ENCODE measurements at regions not wholly inside any gene's neighbourhood (a gene's known extent, or its start where the extent isn't known, plus 50 kb on each side); places are given as distances from the start of the nearest gene placed in this dataset.

- ChIA-PET CTCF (no interaction called here), POLR2A (no interaction called here)
- Mint-ChIP-seq H3K27ac (no peak overlapping the region), H3K27me3 (no peaks in the 10 kb centered on the region), H3K36me3 (ENCODE audit: low read depth) (no peaks in the 10 kb centered on the region), H3K4me3 (no peak overlapping the region), H3K4me1 (ENCODE audit: low read depth) (no peaks in the 10 kb centered on the region), H3K9me3 (no peaks in the 10 kb centered on the region)
- TF ChIP-seq, protein P1, sequence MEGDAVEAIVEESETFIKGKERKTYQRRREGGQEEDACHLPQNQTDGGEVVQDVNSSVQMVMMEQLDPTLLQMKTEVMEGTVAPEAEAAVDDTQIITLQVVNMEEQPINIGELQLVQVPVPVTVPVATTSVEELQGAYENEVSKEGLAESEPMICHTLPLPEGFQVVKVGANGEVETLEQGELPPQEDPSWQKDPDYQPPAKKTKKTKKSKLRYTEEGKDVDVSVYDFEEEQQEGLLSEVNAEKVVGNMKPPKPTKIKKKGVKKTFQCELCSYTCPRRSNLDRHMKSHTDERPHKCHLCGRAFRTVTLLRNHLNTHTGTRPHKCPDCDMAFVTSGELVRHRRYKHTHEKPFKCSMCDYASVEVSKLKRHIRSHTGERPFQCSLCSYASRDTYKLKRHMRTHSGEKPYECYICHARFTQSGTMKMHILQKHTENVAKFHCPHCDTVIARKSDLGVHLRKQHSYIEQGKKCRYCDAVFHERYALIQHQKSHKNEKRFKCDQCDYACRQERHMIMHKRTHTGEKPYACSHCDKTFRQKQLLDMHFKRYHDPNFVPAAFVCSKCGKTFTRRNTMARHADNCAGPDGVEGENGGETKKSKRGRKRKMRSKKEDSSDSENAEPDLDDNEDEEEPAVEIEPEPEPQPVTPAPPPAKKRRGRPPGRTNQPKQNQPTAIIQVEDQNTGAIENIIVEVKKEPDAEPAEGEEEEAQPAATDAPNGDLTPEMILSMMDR (IDR thresholded peaks at IDR 0.05), result no peak
- DNase-seq (no peak), ATAC-seq (no peak)
- intact Hi-C loops (cut with micrococcal nuclease), result no loop called here
These were observed 167.7 kb downstream of the PJA1 start for GRCh38 chrX:68997511-68997910.

- no peaks in the 10 kb centered on the region for H3K36me3 Mint-ChIP-seq (ENCODE audit: low read depth)
- CTCF ChIA-PET, result no interaction called here
- no peaks in the 10 kb centered on the region for H3K27me3 Mint-ChIP-seq
- no peaks in the 10 kb centered on the region for H3K9me3 Mint-ChIP-seq
- no peak for DNase-seq
- no peak for ATAC-seq
- H3K27ac Mint-ChIP-seq, result no peak overlapping the region
- no peak overlapping the region for H3K4me3 Mint-ChIP-seq
- POLR2A ChIA-PET, result no interaction called here
- H3K4me1 Mint-ChIP-seq (ENCODE audit: low read depth), result no peaks in the 10 kb centered on the region
- intact Hi-C loops (cut with micrococcal nuclease), result no loop called here
- TF ChIP-seq, protein P1 (IDR thresholded peaks at IDR 0.05), result no peak
These were observed 167.1 kb downstream of the EFNB1 start for GRCh38 chrX:68995780-68996551.

GRCh38 chrX:68995386-68995779 lies 166.6 kb downstream of the EFNB1 start:
- H3K4me3 Mint-ChIP-seq, result no peak overlapping the region
- ChIA-PET CTCF (no interaction called here), POLR2A (no interaction called here)
- TF ChIP-seq, protein P1 (IDR thresholded peaks at IDR 0.05), result no peak
- H3K9me3 Mint-ChIP-seq, result no peaks in the 10 kb centered on the region
- ATAC-seq (no peak), DNase-seq (no peak)
- no peak overlapping the region for H3K27ac Mint-ChIP-seq
- H3K36me3 Mint-ChIP-seq (ENCODE audit: low read depth), result no peaks in the 10 kb centered on the region
- intact Hi-C loops (cut with micrococcal nuclease), result no loop called here
- H3K4me1 Mint-ChIP-seq (ENCODE audit: low read depth), result no peaks in the 10 kb centered on the region
- H3K27me3 Mint-ChIP-seq, result no peaks in the 10 kb centered on the region

- DNase-seq (no peak), ATAC-seq (no peak)
- no peak overlapping the region for H3K27ac Mint-ChIP-seq
- no peaks in the 10 kb centered on the region for H3K27me3 Mint-ChIP-seq
- intact Hi-C loops (cut with micrococcal nuclease), result no loop called here
- H3K4me3 Mint-ChIP-seq, result no peak overlapping the region
- ChIA-PET CTCF (no interaction called here), POLR2A (no interaction called here)
- TF ChIP-seq, protein P1 (IDR thresholded peaks at IDR 0.05), result no peak
- no peaks in the 10 kb centered on the region for H3K36me3 Mint-ChIP-seq (ENCODE audit: low read depth)
- no peaks in the 10 kb centered on the region for H3K4me1 Mint-ChIP-seq (ENCODE audit: low read depth)
- no peaks in the 10 kb centered on the region for H3K9me3 Mint-ChIP-seq
These were observed 166.1 kb downstream of the EFNB1 start for GRCh38 chrX:68994891-68995255.

DNA sequence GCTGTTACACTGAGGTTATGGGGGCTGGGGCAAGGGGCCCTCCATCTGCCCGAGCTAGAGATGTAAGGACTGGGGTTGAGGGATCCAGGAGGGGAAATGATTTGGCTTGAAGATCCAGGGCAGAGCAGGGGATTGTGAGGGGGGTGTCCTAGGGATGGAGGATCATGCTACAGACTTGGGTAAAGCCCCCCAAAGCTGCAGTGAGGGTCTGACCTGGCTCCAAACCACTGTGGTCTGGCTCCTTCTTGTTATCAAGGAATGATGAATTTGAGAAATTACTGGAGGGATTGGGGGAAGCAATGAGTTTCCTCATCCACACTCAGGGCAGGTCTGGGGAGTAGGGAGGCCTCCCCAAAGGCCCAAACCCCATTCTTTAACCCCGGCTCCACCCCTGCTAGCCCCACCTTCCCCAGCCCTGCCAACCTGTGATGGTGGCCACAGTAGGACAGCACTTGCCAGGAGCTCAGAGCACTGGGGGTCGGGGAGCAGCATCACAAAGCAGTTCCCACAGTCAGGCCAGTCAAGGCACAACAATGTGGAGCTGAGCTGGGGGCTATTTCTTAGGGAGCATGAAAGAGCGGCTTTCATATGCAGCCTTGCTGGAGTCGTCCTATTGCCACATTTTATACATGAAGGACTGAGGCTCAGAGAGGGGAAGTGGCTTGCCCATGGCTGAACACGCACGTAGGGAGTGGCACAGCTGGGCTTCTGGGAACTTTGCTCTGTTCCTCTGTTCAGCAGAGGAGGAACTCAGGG lies 165.5 kb downstream of the EFNB1 start:
- POLR2A ChIA-PET, result no interaction called here
- Mint-ChIP-seq H3K27me3 (no peaks in the 10 kb centered on the region), H3K4me1 (ENCODE audit: low read depth) (no peaks in the 10 kb centered on the region), H3K9me3 (no peaks in the 10 kb centered on the region), H3K4me3 (no peak overlapping the region), H3K36me3 (ENCODE audit: low read depth) (no peaks in the 10 kb centered on the region), H3K27ac (no peak overlapping the region)
- CTCF ChIA-PET, result no interaction called here
- TF ChIP-seq, protein P1 (IDR thresholded peaks at IDR 0.05), result no peak
- DNase-seq, result no peak
- no peak for ATAC-seq
- intact Hi-C loops (cut with micrococcal nuclease), result no loop called here

All from activated CD8-positive, alpha-beta T cell treated with anti-CD3 and anti-CD28 coated beads for 36 hours (primary cell).